ENCODE measurements at regions not wholly inside any gene's neighbourhood (a gene's known extent, or its start where the extent isn't known, plus 50 kb on each side); places are given as distances from the start of the nearest gene placed in this dataset.

GRCh38 chr15:31768055-31768454, 262.3 kb upstream of the CHRNA7 start:
- DNase-seq (ENCODE audit: low spot score): no peak

DNA sequence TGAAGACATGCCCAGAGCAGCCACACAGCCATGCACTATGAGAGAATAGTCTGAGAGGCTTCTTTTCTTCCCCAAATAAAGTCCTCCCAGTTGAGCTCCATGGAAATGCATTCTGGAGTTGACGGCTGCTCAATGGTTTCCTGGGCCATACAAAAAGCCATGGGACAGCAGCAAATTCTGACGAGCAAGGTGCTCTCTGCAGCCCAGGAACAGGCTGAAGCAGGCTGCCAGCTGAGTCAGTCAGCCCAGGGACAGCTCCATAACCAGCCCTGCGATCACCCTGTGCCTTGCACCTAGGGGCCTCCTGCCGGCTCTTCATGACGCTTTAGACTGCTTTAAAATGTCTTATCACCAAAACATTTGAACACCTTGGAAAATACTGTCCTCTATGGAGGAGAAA, 256.3 kb upstream of the CHRNA7 start:
- no peak for DNase-seq (ENCODE audit: low spot score)

GRCh38 chr15:31776039-31776438, 254.3 kb upstream of the CHRNA7 start:
- no peak for DNase-seq (ENCODE audit: low spot score)

- no peak for DNase-seq (ENCODE audit: low spot score)
Observed at GRCh38 chr15:31781261-31781660, 249.1 kb upstream of the CHRNA7 start.

DNA sequence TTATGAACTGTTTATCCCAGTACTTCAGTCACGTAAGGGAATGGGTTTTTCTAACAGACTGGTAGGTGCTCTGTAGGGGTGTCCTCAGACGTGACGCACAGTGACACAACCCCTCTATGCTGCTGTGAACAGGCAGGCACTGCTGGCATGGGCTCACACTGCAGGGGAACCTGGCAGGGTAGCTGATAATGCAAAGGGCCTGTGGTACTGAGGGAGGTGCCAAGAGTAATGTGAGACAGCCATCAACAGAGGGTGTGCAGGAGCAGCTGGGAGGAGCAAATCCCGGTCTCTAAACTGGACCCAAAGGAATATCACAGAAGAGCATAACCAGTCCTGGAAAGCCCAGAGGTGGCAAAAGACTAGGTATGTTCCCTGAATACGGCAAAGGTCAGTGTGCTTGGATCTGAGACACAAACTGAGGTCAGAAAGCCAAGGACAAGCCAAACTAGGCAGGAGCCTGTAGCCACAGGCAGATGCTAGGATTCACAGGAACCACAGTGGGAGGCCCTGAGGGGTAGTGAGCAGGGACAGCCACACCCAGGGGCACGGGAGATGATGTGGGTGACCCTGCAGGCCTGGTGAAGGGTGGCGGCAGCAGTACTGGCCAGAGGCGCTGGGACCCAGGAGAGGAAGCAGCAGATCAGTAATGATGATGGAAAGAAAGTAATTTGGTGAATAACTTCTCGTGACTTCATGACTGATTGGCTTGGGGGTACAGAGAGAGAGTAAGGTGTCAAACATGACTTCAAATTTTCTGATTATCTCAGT, 248.1 kb upstream of the CHRNA7 start:
- DNase-seq (ENCODE audit: low spot score): no peak

DNA sequence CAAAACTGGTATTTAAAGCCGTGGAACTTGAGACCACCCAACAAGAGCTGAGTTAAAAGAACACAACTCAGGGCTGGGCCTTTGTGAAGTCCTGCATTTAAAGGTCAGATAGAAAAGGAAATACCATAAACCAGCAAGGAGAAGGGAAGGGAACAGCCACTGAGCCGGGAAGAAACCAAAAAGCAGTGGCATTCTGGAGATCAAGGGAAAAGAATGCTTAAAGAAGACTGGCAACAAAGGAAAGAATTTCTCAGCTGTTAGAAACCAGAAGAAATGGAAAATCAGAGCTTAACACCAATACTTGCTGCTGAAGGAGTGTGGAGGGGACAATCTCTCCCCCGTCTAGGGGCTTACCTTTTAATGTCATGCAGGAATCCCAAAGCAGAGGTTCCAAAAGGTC, 247.4 kb upstream of the CHRNA7 start:
- no peak for DNase-seq (ENCODE audit: low spot score)

- DNase-seq (ENCODE audit: low spot score): no peak
Observed at GRCh38 chr15:31786360-31786759, 244.0 kb upstream of the CHRNA7 start.

DNA sequence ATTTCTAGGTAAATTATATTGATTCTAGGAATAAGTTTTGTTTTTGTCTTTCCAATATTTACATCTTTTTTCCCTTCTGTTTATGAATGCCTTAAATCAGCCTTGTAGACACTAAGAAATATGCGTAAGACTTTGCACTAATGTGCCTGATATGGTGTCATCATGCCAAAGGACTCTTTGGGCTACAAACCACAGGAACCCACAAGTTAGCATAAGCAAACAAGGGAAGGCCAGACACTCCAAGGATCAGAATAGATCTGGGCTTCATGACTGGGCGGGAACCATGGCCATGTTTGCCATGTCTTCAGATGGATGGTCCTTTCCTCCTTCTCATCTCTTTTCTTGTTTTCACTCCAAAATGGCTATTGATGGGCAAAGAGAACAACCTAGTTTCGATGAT, 242.2 kb upstream of the CHRNA7 start:
- no peak for DNase-seq (ENCODE audit: low spot score)

DNA sequence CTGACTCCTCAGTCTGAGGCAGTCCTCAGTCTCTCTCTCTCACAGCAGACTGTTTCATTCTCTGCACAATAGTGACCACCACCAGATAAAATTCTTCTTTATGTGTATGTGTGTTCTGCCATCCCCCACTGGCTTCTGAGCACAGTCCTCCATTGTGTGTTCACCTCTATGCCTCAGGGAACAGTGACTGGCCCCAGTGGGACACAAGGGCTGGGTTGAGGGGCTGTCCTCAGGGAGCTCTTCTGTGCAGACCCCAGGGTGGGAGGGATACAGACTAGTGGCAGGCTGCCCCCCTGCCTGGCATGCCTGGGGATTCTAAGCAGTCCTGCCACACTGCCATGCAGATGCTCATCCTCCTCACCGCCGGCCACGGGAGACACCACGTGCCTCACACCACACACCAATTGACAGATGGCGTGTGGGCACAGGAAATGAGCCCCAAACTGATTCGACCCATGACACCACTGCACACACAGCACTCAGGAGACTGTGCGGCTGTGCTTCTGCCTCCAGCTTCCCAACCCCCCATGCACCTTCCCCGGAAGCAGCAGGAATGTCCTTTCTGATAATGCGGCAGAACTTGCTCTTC, 237.6 kb upstream of the CHRNA7 start:
- DNase-seq (ENCODE audit: low spot score): no peak

GRCh38 chr15:31799319-31799714, 231.0 kb upstream of the CHRNA7 start:
- DNase-seq (ENCODE audit: low spot score): no peak

DNA sequence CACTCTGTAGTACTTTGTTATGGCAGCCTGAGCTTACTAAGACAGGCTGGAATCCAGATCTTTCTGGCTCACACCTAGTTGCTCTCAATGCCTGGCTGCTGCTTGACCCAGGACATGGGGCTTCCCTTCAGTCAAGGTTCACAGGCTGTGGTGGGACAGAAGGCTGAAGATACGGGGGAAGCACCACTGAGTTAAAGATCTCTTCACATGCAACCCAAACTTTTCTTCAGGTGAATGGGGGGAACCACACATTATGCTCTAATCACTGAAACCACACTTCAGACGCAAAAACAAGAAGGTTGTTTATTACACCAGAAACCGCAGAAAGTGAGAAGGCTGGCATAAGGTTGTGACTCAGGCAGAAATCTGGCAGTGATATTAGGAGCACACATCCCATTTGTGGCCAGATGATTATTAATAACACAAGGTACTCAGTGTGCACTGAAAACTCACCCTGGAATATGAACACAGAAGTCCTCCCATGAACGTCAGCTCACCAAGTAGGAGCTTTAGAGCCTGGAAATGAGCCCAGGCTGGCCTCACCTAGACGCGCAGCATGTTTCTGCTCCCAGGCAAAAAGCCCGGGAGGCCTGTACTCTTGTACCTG, 230.5 kb upstream of the CHRNA7 start:
- no peak for DNase-seq (ENCODE audit: low spot score)

- DNase-seq (ENCODE audit: low spot score): no peak
Observed at GRCh38 chr15:31801152-31801551, 229.2 kb upstream of the CHRNA7 start.

DNA sequence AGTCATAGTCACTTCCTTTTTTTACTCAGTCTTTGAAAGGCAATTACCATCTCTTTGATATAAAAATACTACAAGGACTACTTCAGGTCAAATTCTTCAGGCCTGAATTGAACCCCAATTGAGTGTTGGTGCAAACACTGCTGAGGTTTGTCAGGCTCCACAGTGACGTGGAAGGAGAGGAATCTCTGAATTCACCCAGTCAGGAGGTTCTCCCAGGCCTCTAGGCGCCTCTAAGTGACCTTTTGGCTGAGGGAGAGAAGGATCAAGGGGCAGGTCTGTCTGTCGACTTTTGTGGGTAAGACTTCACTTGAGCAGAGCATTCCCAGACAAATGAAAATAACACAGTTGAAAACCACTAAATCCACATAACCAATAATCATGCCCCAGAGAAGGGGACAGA, 227.6 kb upstream of the CHRNA7 start:
- DNase-seq (ENCODE audit: low spot score): no peak

GRCh38 chr15:31803388-31803884, 226.9 kb upstream of the CHRNA7 start:
- DNase-seq (ENCODE audit: low spot score): no peak

DNA sequence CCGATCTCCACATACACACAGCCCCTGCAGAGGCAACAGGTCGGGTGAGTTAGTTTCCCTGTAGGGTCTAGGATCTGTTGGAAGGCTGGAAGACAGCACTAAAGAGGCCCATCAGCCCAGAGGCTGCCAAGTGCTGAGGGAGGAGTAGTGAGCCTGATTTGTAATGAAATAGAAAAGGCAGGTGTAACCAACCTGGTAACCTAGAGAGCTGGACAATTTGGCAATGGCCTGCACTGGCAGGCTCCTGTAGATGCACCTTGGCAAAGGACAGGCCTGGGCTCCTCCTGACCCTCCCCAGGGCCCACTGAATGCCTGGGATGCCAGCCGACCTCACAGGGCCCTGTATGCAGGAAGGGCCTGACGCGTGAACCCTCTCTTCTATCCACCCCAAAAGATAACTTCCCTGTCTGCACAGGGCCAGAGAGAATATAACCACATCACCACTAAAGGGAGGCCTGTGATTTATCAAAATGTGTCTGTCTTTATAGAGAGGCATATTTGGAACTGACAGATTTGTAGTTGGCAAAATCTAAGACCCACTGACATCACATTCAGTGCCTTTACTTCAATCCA, 225.1 kb upstream of the CHRNA7 start:
- DNase-seq (ENCODE audit: low spot score): no peak

GRCh38 chr15:31806106-31806505, 224.2 kb upstream of the CHRNA7 start:
- DNase-seq (ENCODE audit: low spot score): no peak

- no peak for DNase-seq (ENCODE audit: low spot score)
Observed at GRCh38 chr15:31811641-31812040, 218.7 kb upstream of the CHRNA7 start.

DNA sequence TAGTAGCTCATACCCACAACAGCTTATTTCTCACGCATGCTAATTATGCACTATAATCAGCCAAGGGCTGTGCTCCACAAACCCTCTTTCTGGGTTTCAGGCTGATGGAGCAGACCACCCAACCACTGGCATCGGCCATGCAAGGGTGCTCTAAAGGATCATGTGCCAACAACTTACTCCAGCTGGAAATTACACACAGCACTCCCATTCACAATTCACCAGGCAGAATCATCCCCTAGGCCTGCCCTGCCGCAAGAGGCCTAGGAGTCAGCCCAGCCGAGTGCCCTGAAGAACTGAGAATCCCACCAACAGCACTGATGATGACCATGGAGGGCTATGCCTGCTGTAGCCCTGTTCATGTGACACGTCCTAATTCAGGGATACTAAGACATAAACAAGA, 216.2 kb upstream of the CHRNA7 start:
- no peak for DNase-seq (ENCODE audit: low spot score)

DNA sequence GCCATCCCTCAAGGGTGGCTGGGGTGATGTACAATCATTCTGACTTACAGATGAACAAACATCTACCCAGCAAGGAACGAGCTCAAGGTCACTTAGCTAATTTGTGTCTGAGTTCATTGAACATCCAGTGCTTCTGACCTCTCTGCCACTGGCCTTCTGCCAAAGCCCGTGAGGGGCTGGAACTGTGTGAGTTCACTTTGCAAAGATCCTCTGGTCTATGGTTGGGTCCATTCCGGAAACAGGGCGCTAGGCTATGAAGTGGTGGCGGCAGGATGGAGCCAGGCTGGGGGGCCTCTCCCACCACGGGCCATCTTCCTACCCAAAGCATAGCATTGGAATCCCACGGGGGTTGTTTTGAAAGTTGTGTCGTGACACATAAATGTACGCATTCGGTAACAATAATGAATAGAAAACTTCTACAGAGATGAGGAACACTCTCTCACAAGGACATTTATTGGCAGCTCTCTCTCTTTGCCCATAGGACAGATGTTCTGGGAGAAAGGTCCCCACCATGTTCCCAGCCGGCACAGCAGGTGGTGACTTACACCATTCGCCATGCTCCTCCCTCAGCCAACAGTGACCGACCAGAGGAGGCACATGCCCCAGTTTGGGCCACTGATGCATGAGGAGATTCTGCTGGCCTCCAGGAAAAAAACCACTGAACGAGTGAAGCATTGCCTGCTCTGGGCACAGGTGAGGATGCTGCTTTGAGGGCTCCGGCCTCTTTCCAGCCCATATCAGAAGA, 214.7 kb upstream of the CHRNA7 start:
- no peak for DNase-seq (ENCODE audit: low spot score)

- no peak for DNase-seq (ENCODE audit: low spot score)
Observed at GRCh38 chr15:31822463-31822862, 207.9 kb upstream of the CHRNA7 start.

- no peak for DNase-seq (ENCODE audit: low spot score)
Observed at GRCh38 chr15:31824024-31824423, 206.3 kb upstream of the CHRNA7 start.

- DNase-seq (ENCODE audit: low spot score): no peak
Observed at GRCh38 chr15:31828594-31828993, 201.7 kb upstream of the CHRNA7 start.

All from CD4-positive, alpha-beta T cell treated with Interleukin-15 for 4 hours (primary cell).